GM19452 (cell line): ENCODE measurements at regions not wholly inside any gene's neighbourhood (a gene's known extent, or its start where the extent isn't known, plus 50 kb on each side); places are given as distances from the start of the nearest gene placed in this dataset.
"Not testable (repeated sequence)": the region's sequence is repeated elsewhere in the genome, so short reads cannot be mapped to it uniquely, and the experiment has no call there.

Experiments
- ATAC-seq: cut with Tn5 transposase; IDR thresholded peaks from one replicate; pipeline ENCODE4 v1.9.1; 2021; ENCODE audit not compliant: unreplicated experiment

GRCh38 chr7:4319280-4319679 lies 362.8 kb upstream of the FOXK1 start:
- ATAC-seq: no peak

- no peak for ATAC-seq
Measured at GRCh38 chr7:4325732-4326131, 356.4 kb upstream of the FOXK1 start.

- ATAC-seq: no peak
Measured at GRCh38 chr7:4331711-4332110, 350.4 kb upstream of the FOXK1 start.

GRCh38 chr7:4338556-4338955 lies 343.5 kb upstream of the FOXK1 start:
- no peak for ATAC-seq

GRCh38 chr7:4343272-4344247 lies 338.5 kb upstream of the FOXK1 start:
- no peak for ATAC-seq

GRCh38 chr7:4345004-4345403 lies 337.1 kb upstream of the FOXK1 start:
- no peak for ATAC-seq

- ATAC-seq: no peak
Measured at GRCh38 chr7:4352069-4352468, 330.0 kb upstream of the FOXK1 start.

- ATAC-seq: no peak
Measured at GRCh38 chr7:4361774-4362173, 320.3 kb upstream of the FOXK1 start.

- no peak for ATAC-seq
Measured at GRCh38 chr7:4383584-4383983, 298.5 kb upstream of the FOXK1 start.

GRCh38 chr7:4386190-4386589 lies 295.9 kb upstream of the FOXK1 start:
- no peak for ATAC-seq

- ATAC-seq: not testable (repeated sequence)
Measured at GRCh38 chr7:4391103-4391502, 291.0 kb upstream of the FOXK1 start.

- ATAC-seq: no peak
Measured at GRCh38 chr7:4394736-4395135, 287.4 kb upstream of the FOXK1 start.

- ATAC-seq: no peak
Measured at GRCh38 chr7:4399121-4399520, 283.0 kb upstream of the FOXK1 start.

- ATAC-seq: no peak
Measured at GRCh38 chr7:4399596-4399995, 282.5 kb upstream of the FOXK1 start.

- ATAC-seq: no peak
Measured at GRCh38 chr7:4406288-4407058, 275.6 kb upstream of the FOXK1 start.

- ATAC-seq: no peak
Measured at GRCh38 chr7:4409946-4410345, 272.1 kb upstream of the FOXK1 start.

- ATAC-seq: no peak
Measured at GRCh38 chr7:4416396-4417056, 265.6 kb upstream of the FOXK1 start.

- no peak for ATAC-seq
Measured at GRCh38 chr7:4428526-4428925, 253.6 kb upstream of the FOXK1 start.

- no peak for ATAC-seq
Measured at GRCh38 chr7:4430227-4430626, 251.9 kb upstream of the FOXK1 start.

GRCh38 chr7:4434306-4434705 lies 247.8 kb upstream of the FOXK1 start:
- ATAC-seq: no peak

- ATAC-seq: no peak
Measured at GRCh38 chr7:4436361-4436895, 245.7 kb upstream of the FOXK1 start.
